ENCODE measurements at regions not wholly inside any gene's neighbourhood (a gene's known extent, or its start where the extent isn't known, plus 50 kb on each side); places are given as distances from the start of the nearest gene placed in this dataset.

DNA sequence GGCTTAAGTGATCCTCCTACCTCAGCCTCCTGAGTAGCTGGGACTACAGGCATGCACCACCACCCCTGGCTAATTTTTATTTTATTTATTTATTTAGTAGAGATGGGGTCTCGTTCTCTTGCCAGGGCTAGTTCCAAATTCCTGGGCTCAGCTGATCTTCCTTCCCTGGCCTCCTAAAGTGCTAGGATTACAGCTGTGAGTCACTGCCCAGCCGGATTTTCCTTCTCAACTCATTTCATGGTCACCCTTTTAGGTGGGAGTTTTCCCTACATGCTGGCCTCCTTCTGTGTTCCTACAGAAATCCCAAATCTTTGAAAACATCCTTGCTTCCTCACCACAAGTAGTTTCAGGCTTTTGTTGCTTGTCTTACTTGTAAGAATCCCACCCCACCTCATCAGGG, 102.1 kb upstream of the SIAH1 start:
- H3K27ac Mint-ChIP-seq: no peak overlapping the region
- DNase-seq: no peak
- no peak overlapping the region for H3K4me3 Mint-ChIP-seq

DNA sequence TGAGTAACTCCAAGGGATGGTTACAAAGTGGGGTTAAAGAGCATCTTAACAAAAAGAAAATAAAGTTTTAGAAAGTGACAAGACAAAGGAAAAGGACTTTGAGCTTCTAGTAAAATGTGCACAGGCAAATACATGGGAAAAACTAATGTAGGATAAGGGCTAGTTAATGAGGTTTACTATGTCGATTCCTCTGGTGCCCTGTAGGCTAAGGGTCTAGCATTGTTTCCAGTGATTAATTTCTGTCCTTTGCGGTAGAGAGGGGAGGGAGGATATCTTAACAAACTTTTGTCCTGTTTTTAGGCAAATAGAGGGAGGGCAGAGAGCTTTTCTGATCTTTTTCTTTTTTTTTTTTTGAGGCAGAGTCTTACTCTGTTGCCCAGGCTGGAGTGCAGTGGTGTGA, 96.6 kb upstream of the SIAH1 start:
- Mint-ChIP-seq H3K27ac (no peak overlapping the region), H3K9me3 (peaks cover 4% of the 10 kb centered on the region), H3K27me3 (peaks cover 8% of the 10 kb centered on the region), H3K36me3 (ENCODE audit: low read depth) (no peaks in the 10 kb centered on the region), H3K4me3 (no peak overlapping the region), H3K4me1 (no peaks in the 10 kb centered on the region)
- intact Hi-C loops (cut with micrococcal nuclease): no loop called here
- DNase-seq: no peak

More for the DNA sequence above, 102.1 kb upstream of the SIAH1 start:
- Mint-ChIP-seq H3K36me3 (ENCODE audit: low read depth) (no peaks in the 10 kb centered on the region), H3K9me3 (no peaks in the 10 kb centered on the region), H3K27me3 (peaks cover 12% of the 10 kb centered on the region), H3K4me1 (no peaks in the 10 kb centered on the region)
- intact Hi-C loops (cut with micrococcal nuclease): no loop called here

- no peak for DNase-seq
- Mint-ChIP-seq H3K36me3 (ENCODE audit: low read depth) (no peaks in the 10 kb centered on the region), H3K27ac (no peak overlapping the region), H3K4me3 (no peak overlapping the region), H3K4me1 (no peaks in the 10 kb centered on the region), H3K27me3 (peaks cover 8% of the 10 kb centered on the region), H3K9me3 (peaks cover 4% of the 10 kb centered on the region)
- intact Hi-C loops (cut with micrococcal nuclease): no loop called here
Observed at GRCh38 chr16:48481211-48481610, 96.0 kb upstream of the SIAH1 start.

DNA sequence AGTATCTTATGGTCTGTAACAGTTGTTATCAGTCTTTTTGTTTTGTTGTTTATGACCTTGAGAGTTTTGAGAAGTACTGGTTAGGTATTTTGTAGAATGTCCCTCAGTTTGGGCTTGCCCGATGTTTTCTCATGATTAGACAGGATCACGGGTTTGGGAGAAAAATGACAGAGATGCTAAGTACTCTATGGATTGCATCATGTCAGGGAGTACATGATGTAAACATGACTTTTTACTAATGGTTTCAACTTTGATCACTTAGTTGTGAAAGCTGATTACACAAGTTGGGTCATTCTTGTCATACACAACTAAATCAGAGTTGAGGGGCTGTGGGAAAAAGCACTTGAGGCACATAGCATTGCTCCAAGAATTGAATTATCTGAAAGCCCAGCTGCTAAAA, 94.7 kb upstream of the SIAH1 start:
- no peaks in the 10 kb centered on the region for H3K36me3 Mint-ChIP-seq (ENCODE audit: low read depth)
- intact Hi-C loops (cut with micrococcal nuclease): no loop called here
- H3K27me3 Mint-ChIP-seq: peaks cover 8% of the 10 kb centered on the region
- H3K4me1 Mint-ChIP-seq: no peaks in the 10 kb centered on the region
- DNase-seq: no peak
- H3K9me3 Mint-ChIP-seq: peaks cover 4% of the 10 kb centered on the region
- no peak overlapping the region for H3K4me3 Mint-ChIP-seq
- no peak overlapping the region for H3K27ac Mint-ChIP-seq

DNA sequence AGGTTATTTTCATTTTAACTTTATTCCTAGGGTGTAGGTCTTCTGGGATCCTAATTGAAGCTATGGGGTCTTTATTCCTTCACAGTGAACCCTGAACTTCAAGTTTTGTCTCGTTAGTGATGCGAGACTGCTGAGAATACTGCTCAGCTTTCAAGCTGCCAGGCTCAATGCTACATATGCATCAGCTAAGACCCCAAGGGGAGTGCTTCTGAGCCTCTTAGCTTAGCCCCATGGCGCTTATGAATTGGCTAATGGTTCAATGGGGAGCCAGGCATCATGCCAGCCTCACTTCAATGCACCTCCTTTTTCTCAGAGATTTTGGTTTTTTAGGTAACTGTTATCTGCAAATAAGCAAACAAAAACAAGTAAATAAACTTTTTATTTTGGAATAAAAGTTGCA, 94.1 kb upstream of the SIAH1 start:
- no peak for DNase-seq
- no peak overlapping the region for H3K27ac Mint-ChIP-seq
- H3K27me3 Mint-ChIP-seq: peaks cover 8% of the 10 kb centered on the region
- intact Hi-C loops (cut with micrococcal nuclease): no loop called here
- H3K4me3 Mint-ChIP-seq: no peak overlapping the region
- H3K4me1 Mint-ChIP-seq: no peaks in the 10 kb centered on the region
- no peaks in the 10 kb centered on the region for H3K36me3 Mint-ChIP-seq (ENCODE audit: low read depth)
- H3K9me3 Mint-ChIP-seq: peaks cover 4% of the 10 kb centered on the region

- Mint-ChIP-seq H3K27me3 (peaks cover 8% of the 10 kb centered on the region), H3K4me1 (no peaks in the 10 kb centered on the region), H3K9me3 (peaks cover 4% of the 10 kb centered on the region), H3K36me3 (ENCODE audit: low read depth) (no peaks in the 10 kb centered on the region), H3K27ac (no peak overlapping the region), H3K4me3 (no peak overlapping the region)
- DNase-seq: no peak
- intact Hi-C loops (cut with micrococcal nuclease): no loop called here
Observed at GRCh38 chr16:48478393-48478792, 93.2 kb upstream of the SIAH1 start.

DNA sequence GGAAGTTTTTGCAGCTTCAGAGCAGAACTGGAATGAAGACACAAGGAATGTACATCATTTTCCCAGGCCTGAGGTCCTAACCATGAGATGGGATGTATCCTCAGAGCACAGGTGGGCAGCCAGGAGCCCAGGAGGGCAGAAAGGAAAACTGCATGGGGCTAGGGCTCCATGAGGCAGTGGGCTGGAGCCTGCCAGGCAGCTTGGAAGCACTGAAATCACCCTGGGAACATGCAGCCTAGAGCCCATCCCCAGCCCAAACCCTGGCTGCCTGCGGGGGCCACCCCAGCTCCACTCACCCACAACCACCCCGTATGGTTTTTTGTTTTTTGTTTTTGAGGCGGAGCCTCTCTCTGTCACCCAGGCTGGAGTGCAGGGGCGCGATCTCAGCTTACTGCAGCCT, 86.2 kb upstream of the SIAH1 start:
- no peaks in the 10 kb centered on the region for H3K4me1 Mint-ChIP-seq
- DNase-seq: no peak
- no peaks in the 10 kb centered on the region for H3K9me3 Mint-ChIP-seq
- H3K36me3 Mint-ChIP-seq (ENCODE audit: low read depth): no peaks in the 10 kb centered on the region
- intact Hi-C loops (cut with micrococcal nuclease): no loop called here
- H3K27ac Mint-ChIP-seq: no peak overlapping the region
- H3K4me3 Mint-ChIP-seq: no peak overlapping the region
- H3K27me3 Mint-ChIP-seq: peaks cover 5% of the 10 kb centered on the region

DNA sequence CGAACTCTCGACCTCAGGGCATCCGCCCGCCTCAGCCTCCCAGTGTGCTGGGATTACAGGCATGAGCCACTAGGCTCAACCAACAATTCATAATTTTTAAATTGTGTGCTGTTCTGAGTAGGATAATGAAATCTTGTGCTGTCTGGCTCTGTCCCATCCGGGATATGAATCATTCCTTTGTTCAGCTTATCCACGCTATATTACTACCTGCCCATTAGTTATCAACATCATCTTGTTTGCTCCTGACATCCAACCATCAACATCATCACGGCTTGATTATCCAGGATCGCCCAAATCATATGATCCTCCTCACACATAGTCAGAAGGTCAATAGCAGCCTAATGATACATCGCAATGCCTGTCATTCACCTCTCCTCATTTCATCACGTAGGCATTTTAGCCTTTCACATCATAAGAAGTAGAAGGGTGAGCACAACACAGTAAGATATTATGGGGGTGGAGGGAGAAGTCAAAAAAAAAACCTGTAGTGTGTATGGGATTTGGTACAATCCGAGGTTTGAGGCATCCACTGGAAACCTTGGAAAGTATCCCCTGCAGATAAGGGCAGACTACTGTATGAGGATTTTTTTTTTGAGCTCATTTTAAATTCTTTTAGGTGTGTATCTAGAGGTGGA, 77.0 kb upstream of the SIAH1 start:
- no peaks in the 10 kb centered on the region for H3K36me3 Mint-ChIP-seq (ENCODE audit: low read depth)
- H3K4me3 Mint-ChIP-seq: no peak overlapping the region

DNA sequence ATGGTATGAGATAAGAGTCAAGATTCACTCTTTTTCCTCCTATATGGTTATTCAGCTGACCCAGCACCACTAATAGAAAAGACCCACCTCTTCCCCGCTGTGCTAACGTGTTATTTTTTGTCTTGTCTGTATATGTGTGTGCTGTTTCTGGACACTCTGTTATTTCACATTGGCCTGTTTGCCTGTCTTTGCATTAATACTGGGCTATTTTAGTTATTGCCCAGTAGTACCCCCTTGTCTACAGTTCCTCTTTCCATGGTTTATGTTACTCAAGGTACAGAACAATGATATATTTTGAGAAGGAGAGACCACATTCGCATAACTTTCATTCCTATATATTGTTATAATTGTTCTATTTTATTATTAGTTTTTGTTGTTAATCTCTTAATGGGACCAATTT, 74.0 kb upstream of the SIAH1 start:
- no peak for DNase-seq
- intact Hi-C loops (cut with micrococcal nuclease): loop anchor here (2.0 to 5.0 kb wide), 7 partner anchors 47 to 300 kb away; partner anchors contain the start of gene SIAH1
- Mint-ChIP-seq H3K4me1 (peaks cover 12% of the 10 kb centered on the region), H3K4me3 (no peak overlapping the region), H3K27ac (peak overlapping the region; percentile 22), H3K9me3 (peaks cover 5% of the 10 kb centered on the region), H3K27me3 (peaks cover 24% of the 10 kb centered on the region), H3K36me3 (ENCODE audit: low read depth) (no peaks in the 10 kb centered on the region)

More for the DNA sequence above, 77.0 kb upstream of the SIAH1 start:
- H3K4me1 Mint-ChIP-seq: peaks cover 12% of the 10 kb centered on the region
- peaks cover 24% of the 10 kb centered on the region for H3K27me3 Mint-ChIP-seq
- no peak for DNase-seq
- H3K27ac Mint-ChIP-seq: no peak overlapping the region
- intact Hi-C loops (cut with micrococcal nuclease): no loop called here
- peaks cover 5% of the 10 kb centered on the region for H3K9me3 Mint-ChIP-seq

DNA sequence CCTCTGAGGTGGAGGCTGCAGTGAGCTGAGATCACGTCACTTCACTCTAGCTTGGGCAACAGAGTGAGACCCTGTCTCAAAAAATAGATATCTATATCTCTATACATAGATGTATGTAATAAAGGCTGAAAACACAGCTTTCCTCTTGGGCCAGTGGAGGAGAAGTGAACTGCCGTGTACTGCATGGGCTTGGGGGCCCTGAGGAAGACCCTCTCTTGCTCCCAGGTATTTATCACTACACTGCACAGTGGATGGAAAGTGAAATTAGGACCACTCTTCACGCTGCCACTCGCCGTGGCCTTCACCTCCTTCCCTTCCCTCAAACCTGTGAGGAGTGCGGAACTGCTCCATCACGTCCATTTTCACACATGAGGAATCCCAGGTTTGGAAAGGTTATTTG, 68.8 kb upstream of the SIAH1 start:
- H3K27me3 Mint-ChIP-seq: peaks cover 4% of the 10 kb centered on the region

GRCh38 chr16:48452991-48453760, 68.0 kb upstream of the SIAH1 start:
- intact Hi-C loops (cut with micrococcal nuclease): no loop called here
- Mint-ChIP-seq H3K4me1 (peaks cover 3% of the 10 kb centered on the region), H3K27me3 (peaks cover 4% of the 10 kb centered on the region), H3K36me3 (ENCODE audit: low read depth) (no peaks in the 10 kb centered on the region), H3K27ac (no peak overlapping the region), H3K4me3 (no peak overlapping the region), H3K9me3 (no peaks in the 10 kb centered on the region)
- DNase-seq: no peak

More for the DNA sequence above, 68.8 kb upstream of the SIAH1 start:
- no peak overlapping the region for H3K4me3 Mint-ChIP-seq
- peaks cover 2% of the 10 kb centered on the region for H3K9me3 Mint-ChIP-seq
- H3K4me1 Mint-ChIP-seq: peaks cover 7% of the 10 kb centered on the region
- no peak for DNase-seq
- intact Hi-C loops (cut with micrococcal nuclease): no loop called here
- H3K27ac Mint-ChIP-seq: no peak overlapping the region
- no peaks in the 10 kb centered on the region for H3K36me3 Mint-ChIP-seq (ENCODE audit: low read depth)

DNA sequence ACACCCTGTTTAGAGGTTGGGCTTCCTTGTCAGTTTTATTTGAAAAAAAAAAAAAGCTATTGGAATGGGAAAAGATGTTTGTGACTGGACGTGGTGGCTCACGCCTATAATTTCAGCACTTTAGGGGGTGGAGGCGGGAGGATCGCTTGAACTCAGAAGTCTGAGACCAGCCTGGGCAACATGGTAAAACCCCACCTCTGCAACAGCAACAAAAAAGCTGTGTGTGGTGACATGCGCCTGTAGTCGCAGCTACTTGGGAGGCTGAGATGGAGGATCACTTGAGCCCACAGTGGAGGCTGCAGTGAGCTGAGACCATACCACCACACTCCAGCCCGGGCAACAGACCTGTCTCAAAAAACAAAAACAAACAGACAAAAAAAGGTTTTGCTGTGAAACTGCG, 66.1 kb upstream of the SIAH1 start:
- Mint-ChIP-seq H3K36me3 (ENCODE audit: low read depth) (no peaks in the 10 kb centered on the region), H3K27ac (no peak overlapping the region), H3K27me3 (peaks cover 4% of the 10 kb centered on the region), H3K9me3 (no peaks in the 10 kb centered on the region), H3K4me1 (no peaks in the 10 kb centered on the region), H3K4me3 (no peak overlapping the region)
- no peak for DNase-seq
- intact Hi-C loops (cut with micrococcal nuclease): no loop called here

DNA sequence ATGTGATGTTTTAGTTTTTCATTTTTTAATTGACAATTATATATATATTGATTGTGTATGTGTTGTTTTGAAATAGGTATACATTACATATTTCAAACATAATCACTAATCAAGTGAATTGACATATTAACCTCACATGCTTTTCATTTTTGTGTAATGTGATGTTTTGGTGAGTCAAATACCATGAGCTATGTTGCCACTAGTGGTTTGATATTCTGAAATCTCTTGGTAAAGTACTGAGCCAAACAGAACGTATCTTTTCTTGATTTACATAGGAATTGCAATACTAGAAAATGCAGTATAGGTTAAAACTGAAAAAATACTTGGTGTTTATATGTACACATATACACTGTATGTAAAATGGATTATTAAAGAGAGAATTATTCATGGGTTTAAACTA, 65.2 kb upstream of the SIAH1 start:
- no peak for DNase-seq
- H3K9me3 Mint-ChIP-seq: no peaks in the 10 kb centered on the region
- intact Hi-C loops (cut with micrococcal nuclease): no loop called here
- H3K27ac Mint-ChIP-seq: no peak overlapping the region
- no peaks in the 10 kb centered on the region for H3K4me1 Mint-ChIP-seq
- no peaks in the 10 kb centered on the region for H3K36me3 Mint-ChIP-seq (ENCODE audit: low read depth)
- peaks cover 4% of the 10 kb centered on the region for H3K27me3 Mint-ChIP-seq
- no peak overlapping the region for H3K4me3 Mint-ChIP-seq

GRCh38 chr16:48448841-48449481, 63.7 kb upstream of the SIAH1 start:
- no peak overlapping the region for H3K4me3 Mint-ChIP-seq
- intact Hi-C loops (cut with micrococcal nuclease): no loop called here
- H3K36me3 Mint-ChIP-seq (ENCODE audit: low read depth): no peaks in the 10 kb centered on the region
- peaks cover 1% of the 10 kb centered on the region for H3K27me3 Mint-ChIP-seq
- no peak for DNase-seq
- H3K27ac Mint-ChIP-seq: no peak overlapping the region
- H3K9me3 Mint-ChIP-seq: no peaks in the 10 kb centered on the region
- H3K4me1 Mint-ChIP-seq: no peaks in the 10 kb centered on the region
